Fibroblast of pulmonary artery (primary cell): ENCODE measurements at regions not wholly inside any gene's neighbourhood (a gene's known extent, or its start where the extent isn't known, plus 50 kb on each side); places are given as distances from the start of the nearest gene placed in this dataset.

ENCODE experiments used
- DNase-seq: peaks from one replicate; pipeline ENCODE4 v3.0.0-alpha.2; 2010; ENCODE audit warnings: low read depth
- H3K4me3 ChIP-seq: replicated peaks from 2 replicates; pipeline ENCODE4 v1.5.1; 2011; ENCODE audit warnings: low read depth, mild to moderate bottlenecking, control low read depth, low read length, moderate library complexity
- TF ChIP-seq, protein P1 (sequence below): IDR thresholded peaks from 2 replicates; pipeline ENCODE4 v1.5.1; 2011; ENCODE audit warnings: mild to moderate bottlenecking, control low read depth, low read length, inconsistent platforms; ENCODE audit errors: missing control alignments

DNA sequence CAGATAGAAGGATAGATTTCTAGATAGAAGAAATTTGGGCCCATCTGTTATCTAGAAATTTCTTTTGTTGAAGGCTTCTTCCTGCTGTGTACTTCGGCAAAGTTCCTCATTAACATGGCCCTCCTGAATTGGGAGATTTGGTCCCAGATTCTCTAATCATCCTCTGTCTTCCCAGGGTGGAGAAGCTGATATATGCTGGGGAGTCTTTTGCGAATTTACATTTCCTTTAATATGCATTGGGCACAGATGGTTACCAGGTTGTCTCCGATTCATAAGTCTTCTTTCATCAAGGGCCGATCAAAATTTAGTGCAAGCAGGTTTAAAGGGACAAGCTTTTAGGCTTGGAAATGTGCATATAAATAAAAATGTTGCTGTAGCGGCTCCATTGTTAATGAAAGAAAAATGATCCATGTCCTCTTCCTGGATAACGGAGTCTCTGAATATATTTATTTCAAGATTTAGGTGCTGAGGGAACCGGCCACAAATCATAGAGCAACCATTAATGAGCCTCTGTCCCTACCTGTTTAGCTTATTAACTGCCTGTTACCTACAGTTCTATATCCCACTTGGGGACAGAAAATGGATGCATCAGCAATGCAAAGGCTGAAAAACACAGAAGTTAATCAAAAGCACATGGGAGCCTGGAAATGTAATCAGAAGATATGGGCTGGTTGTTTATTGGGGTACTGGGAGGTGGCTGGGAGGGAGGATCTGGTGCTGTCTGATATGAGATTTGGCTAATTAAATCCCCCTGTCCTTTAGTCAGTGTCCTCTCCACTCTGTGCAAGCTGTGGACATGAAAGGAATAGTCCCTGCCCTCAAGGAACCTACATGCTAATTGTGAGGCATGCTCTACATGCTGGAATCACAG, 234.7 kb downstream of the MAN2A1 start:
- no peak overlapping the region for H3K4me3 ChIP-seq
- DNase-seq, result no peak
- TF ChIP-seq, protein P1, sequence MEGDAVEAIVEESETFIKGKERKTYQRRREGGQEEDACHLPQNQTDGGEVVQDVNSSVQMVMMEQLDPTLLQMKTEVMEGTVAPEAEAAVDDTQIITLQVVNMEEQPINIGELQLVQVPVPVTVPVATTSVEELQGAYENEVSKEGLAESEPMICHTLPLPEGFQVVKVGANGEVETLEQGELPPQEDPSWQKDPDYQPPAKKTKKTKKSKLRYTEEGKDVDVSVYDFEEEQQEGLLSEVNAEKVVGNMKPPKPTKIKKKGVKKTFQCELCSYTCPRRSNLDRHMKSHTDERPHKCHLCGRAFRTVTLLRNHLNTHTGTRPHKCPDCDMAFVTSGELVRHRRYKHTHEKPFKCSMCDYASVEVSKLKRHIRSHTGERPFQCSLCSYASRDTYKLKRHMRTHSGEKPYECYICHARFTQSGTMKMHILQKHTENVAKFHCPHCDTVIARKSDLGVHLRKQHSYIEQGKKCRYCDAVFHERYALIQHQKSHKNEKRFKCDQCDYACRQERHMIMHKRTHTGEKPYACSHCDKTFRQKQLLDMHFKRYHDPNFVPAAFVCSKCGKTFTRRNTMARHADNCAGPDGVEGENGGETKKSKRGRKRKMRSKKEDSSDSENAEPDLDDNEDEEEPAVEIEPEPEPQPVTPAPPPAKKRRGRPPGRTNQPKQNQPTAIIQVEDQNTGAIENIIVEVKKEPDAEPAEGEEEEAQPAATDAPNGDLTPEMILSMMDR, result no peak

DNA sequence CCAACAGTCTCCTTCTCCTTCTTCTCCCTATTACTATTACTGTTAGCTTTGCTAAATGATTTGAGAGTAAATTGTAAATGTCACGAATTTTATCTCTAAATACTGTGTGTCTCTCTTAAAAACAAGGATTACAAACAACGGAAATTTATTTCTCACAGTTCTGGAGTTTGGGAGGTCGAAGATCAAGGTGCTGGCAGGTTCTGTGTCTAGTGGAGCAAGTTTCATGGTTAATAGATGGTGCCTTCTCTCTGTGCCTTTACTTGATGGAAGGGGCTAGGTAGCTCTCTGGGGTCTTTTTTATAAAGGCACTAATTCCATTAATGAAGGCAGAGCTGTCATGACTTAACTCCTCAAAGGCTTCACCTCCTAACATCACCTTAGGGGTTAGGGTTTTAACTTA, 237.9 kb downstream of the MAN2A1 start:
- H3K4me3 ChIP-seq, result no peak overlapping the region

DNA sequence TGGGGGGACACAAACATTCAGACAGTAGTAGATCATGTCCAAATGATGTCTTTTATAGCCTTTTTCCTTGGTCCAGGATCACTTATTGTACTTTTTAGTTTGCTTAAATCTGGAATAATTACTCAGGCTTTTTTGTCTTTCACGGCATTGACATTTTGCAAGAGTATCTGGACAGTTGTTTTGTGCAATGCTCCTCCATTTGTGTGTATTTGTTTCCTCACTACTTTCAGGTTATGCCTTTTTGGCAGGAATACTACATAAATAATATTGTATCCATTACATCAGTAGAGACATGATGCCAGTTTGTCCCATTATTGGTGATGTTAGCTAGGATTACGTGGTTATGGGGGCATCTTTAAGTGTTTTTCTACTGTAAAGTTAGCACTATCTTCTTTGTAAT, 238.3 kb downstream of the MAN2A1 start:
- no peak overlapping the region for H3K4me3 ChIP-seq
- no peak for DNase-seq
- TF ChIP-seq, protein P1, result no peak

More for the DNA sequence above, 237.9 kb downstream of the MAN2A1 start:
- TF ChIP-seq, protein P1, result no peak
- DNase-seq, result no peak

DNA sequence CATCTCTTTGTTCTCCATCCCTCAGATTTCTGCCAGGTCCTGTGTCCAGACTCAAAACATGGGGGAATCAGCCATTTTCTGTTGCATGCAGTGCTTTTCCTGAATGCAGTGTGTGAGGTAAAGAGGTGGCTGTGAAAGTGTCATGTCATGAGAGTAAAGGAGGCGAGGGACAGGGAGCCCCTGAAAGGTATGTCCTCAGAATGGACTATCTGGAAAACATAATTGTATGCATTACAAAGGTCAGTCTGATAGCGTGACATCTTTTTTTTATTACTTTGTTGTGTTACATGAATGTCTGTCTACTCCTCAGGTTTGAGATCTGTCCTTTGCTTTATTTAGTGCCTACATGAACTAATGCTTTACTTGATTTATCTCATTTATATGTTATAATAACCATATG, 239.1 kb downstream of the MAN2A1 start:
- TF ChIP-seq, protein P1, result no peak
- H3K4me3 ChIP-seq, result no peak overlapping the region
- DNase-seq, result no peak

DNA sequence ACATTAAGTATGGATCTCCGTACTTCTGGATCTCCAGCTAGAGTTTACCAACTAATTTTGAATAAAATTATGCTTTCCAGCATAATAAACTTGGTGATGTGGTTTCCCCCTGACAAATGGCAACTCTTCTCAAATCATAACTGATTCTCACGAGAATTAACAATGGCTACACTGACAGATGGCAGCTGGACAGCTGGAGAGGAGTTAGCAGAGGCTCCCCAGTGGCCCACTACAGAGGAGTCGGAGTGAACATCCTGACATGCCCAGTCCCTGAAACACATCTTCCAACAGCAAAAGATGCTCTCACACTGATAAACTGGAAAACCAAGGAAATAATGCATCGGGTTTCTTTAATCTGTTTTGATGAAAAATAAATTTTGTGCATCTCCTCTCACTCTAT, 239.6 kb downstream of the MAN2A1 start:
- TF ChIP-seq, protein P1, result no peak
- H3K4me3 ChIP-seq, result no peak overlapping the region
- no peak for DNase-seq

DNA sequence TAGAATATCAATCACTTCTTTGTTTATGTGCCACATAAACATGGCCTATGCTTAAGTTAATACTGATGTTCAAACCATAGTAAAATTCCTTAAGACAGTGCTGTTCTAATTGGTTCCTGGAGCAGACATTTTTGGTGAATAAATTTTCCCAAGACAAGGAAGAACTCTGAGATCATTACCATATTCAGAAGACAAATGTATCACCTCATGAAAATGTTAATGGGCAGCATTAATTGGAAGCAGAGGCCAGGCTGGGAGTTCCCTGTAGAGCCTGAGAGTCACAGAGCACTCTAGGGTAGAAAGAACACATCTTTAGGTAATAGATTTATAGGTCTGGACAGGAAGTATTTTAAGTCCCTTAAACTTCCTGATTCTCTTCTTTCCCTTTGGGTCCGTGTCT, 240.2 kb downstream of the MAN2A1 start:
- no peak overlapping the region for H3K4me3 ChIP-seq
- TF ChIP-seq, protein P1, result no peak
- no peak for DNase-seq

DNA sequence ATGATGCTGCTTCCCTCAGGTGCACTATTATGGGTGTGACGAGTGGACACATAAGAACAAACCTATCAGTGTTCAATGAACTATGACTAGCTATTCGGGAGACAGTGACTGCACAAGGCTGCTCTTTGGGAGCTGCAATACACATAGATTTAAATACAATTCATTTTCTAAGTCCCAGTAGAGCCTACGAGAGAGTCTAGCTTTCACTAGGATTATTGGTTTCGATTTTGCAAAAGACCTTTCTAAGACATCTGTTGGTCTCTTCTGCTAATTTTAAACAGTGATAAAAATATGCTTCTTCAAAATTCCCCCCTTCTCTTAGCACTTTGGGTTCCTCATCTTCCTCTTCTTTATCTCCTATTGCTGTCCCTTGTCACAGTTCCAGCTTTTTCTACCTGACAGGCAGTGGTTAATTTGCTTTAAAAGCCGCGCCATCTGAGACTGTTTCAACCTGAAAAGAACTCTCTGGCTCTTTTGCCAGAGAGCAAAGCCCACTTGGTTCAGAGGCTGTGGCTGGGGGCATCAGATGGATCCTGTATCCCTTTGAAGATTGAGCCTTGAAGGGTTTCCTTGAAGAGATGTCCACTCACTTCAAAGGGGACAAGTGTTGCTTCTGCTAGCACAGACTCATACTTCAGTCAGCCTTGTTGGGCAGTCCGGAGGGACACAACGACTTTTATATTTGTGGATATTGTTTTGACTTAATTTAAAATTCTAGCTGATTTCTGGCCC, 241.5 kb downstream of the MAN2A1 start:
- DNase-seq, result no peak
- TF ChIP-seq, protein P1, result no peak
- H3K4me3 ChIP-seq, result no peak overlapping the region
